AG08395 (cell line): ENCODE measurements at regions not wholly inside any gene's neighbourhood (a gene's known extent, or its start where the extent isn't known, plus 50 kb on each side); places are given as distances from the start of the nearest gene placed in this dataset.
A peak's percentile ranks its signal among the peaks of the same experiment; 100 is the strongest.

ENCODE experiments used
- DNase-seq: peaks from one replicate; pipeline ENCODE4 v3.0.0; 2012; ENCODE audit warnings: mixed read lengths, low spot score

- peak; percentile 75 for DNase-seq
Observed at GRCh38 chr7:85074-85882, 107.1 kb upstream of the FAM20C start.

GRCh38 chr7:85883-86515 is 106.4 kb upstream of the FAM20C start:
- DNase-seq, result no peak

- no peak for DNase-seq
Observed at GRCh38 chr7:86629-87028, 105.7 kb upstream of the FAM20C start.

- no peak for DNase-seq
Observed at GRCh38 chr7:87047-87446, 105.3 kb upstream of the FAM20C start.

GRCh38 chr7:87671-88070 is 104.7 kb upstream of the FAM20C start:
- DNase-seq, result no peak

GRCh38 chr7:88095-88926 is 104.1 kb upstream of the FAM20C start:
- no peak for DNase-seq

GRCh38 chr7:88927-89231 is 103.5 kb upstream of the FAM20C start:
- no peak for DNase-seq

GRCh38 chr7:89232-90019 is 102.9 kb upstream of the FAM20C start:
- peak; percentile 93 for DNase-seq

- peak; percentile 55 for DNase-seq
Observed at GRCh38 chr7:90111-91063, 102.0 kb upstream of the FAM20C start.

GRCh38 chr7:91396-92175 is 100.8 kb upstream of the FAM20C start:
- no peak for DNase-seq

- no peak for DNase-seq
Observed at GRCh38 chr7:92231-92674, 100.1 kb upstream of the FAM20C start.

- DNase-seq, result no peak
Observed at GRCh38 chr7:92888-93672, 99.3 kb upstream of the FAM20C start.

- DNase-seq, result no peak
Observed at GRCh38 chr7:94251-94801, 98.0 kb upstream of the FAM20C start.

GRCh38 chr7:95180-95862 is 97.0 kb upstream of the FAM20C start:
- DNase-seq, result peak; percentile 25

GRCh38 chr7:95863-96260 is 96.5 kb upstream of the FAM20C start:
- no peak for DNase-seq

- no peak for DNase-seq
Observed at GRCh38 chr7:96861-97260, 95.5 kb upstream of the FAM20C start.

- no peak for DNase-seq
Observed at GRCh38 chr7:97310-97841, 95.0 kb upstream of the FAM20C start.
